SH-SY5Y (cell line): ENCODE measurements at regions not wholly inside any gene's neighbourhood (a gene's known extent, or its start where the extent isn't known, plus 50 kb on each side); places are given as distances from the start of the nearest gene placed in this dataset.

ENCODE experiments used
- GATA2 ChIP-seq: IDR thresholded peaks from 2 replicates; pipeline ENCODE4 v1.6.1; 2011; ENCODE audit warnings: mild to moderate bottlenecking, low read depth, low read length
- GATA3 ChIP-seq: IDR thresholded peaks from 2 replicates; pipeline ENCODE4 v1.6.1; 2011; ENCODE audit warnings: low read depth, mild to moderate bottlenecking, low read length, moderate library complexity

- TF ChIP-seq GATA3 (no peak), GATA2 (no peak)
These were observed 204.9 kb downstream of the SMARCA1 start for GRCh38 chrX:129318375-129318774.
